SK-N-SH (cell line): ENCODE measurements at regions not wholly inside any gene's neighbourhood (a gene's known extent, or its start where the extent isn't known, plus 50 kb on each side); places are given as distances from the start of the nearest gene placed in this dataset.

ENCODE experiments used
- CTCF ChIA-PET: fragments of 300-600, 350-600 bp; formaldehyde crosslinking; extraction: SDS; loops from one replicate; lab custom pipeline; 2021; lab: Yijun Ruan, JAX
- POLR2A ChIA-PET: fragments of 350-600 bp; sonication (Branson Sonifier 250); formaldehyde crosslinking; extraction: SDS; loops from one replicate; lab custom pipeline; 2020; ENCODE audit warnings: antibody characterized with exemption, inconsistent platforms; lab: Yijun Ruan, JAX
- DNase-seq: peaks from one replicate; pipeline ENCODE4 v3.0.0; 2012
- H2AFZ ChIP-seq: fragments of 200-600 bp; sonication (generic); 2 replicates; pipeline ENCODE4 v1.8.1; 2016; ENCODE audit warnings: antibody characterized with exemption, mild to moderate bottlenecking, low read depth
- H3F3A ChIP-seq: fragments of 200-600 bp; sonication (generic); replicated peaks from 2 replicates; pipeline ENCODE3; 2016; ENCODE audit warnings: antibody characterized with exemption, mild to moderate bottlenecking; ENCODE audit not compliant: insufficient read depth
- H3K27ac ChIP-seq, 2 experiments: fragments of 200-500 bp in 1 of 2; fragments of 200-600 bp in 1 of 2; sonication (Bioruptor generic) in 1 of 2; sonication (generic), shearing (Covaris generic) in 1 of 2; 2 replicates each; pipeline versions ENCODE4 v1.5.1 to v1.6.1; 2014 to 2016; ENCODE audit warnings: low read depth in 2 of 2, inconsistent platforms in 1 of 2, low read length in 1 of 2, mild to moderate bottlenecking in 1 of 2, mixed read lengths in 1 of 2
- H3K27me3 ChIP-seq: fragments of 200-600 bp; sonication (generic), shearing (Covaris generic); 2 replicates; pipeline ENCODE4 v1.6.1; 2016; ENCODE audit warnings: mixed run types; ENCODE audit not compliant: insufficient read depth
- H3K36me3 ChIP-seq, 2 experiments: fragments of 200-500 bp in 1 of 2; fragments of 200-600 bp in 1 of 2; sonication (Bioruptor generic) in 1 of 2; sonication (generic) in 1 of 2; replicated peaks in 1 of 2; 2 replicates each; pipeline versions ENCODE3 to v1.5.1; 2014 to 2016; ENCODE audit warnings: low read length in 1 of 2, mild to moderate bottlenecking in 1 of 2; ENCODE audit not compliant: insufficient read depth in 2 of 2, control insufficient read depth in 1 of 2
- H3K4me1 ChIP-seq, 2 experiments: fragments of 200-500 bp in 1 of 2; fragments of 200-600 bp in 1 of 2; sonication (Bioruptor generic) in 1 of 2; sonication (generic), shearing (Covaris generic) in 1 of 2; 2 replicates each; pipeline versions ENCODE4 v1.5.1 to v1.6.1; 2014 to 2016; ENCODE audit warnings: low read depth in 1 of 2, low read length in 1 of 2, mixed run types in 1 of 2; ENCODE audit not compliant: insufficient read depth in 2 of 2, control insufficient read depth in 1 of 2
- H3K4me2 ChIP-seq: fragments of 200-600 bp; sonication (generic), shearing (Covaris generic); 2 replicates; pipeline ENCODE4 v1.6.1; 2017; ENCODE audit warnings: mixed run types
- H3K4me3 ChIP-seq, 2 experiments: fragments of 200-500 bp in 1 of 2; fragments of 200-600 bp in 1 of 2; sonication (Bioruptor generic) in 1 of 2; sonication (generic), shearing (Covaris generic) in 1 of 2; 2 replicates each; pipeline versions ENCODE4 v1.5.1 to v1.8.1; 2014 to 2016; ENCODE audit warnings: low read depth in 2 of 2, inconsistent platforms in 1 of 2, low read length in 1 of 2, mild to moderate bottlenecking in 1 of 2, mixed read lengths in 1 of 2, moderate library complexity in 1 of 2
- H3K79me2 ChIP-seq: fragments of 200-600 bp; sonication (generic); 2 replicates; pipeline ENCODE4 v1.8.1; 2017; ENCODE audit warnings: mild to moderate bottlenecking; ENCODE audit not compliant: insufficient read depth
- H3K9ac ChIP-seq: fragments of 200-600 bp; sonication (generic); 2 replicates; pipeline ENCODE4 v1.6.1; 2017; ENCODE audit warnings: mixed run types
- H3K9me2 ChIP-seq: fragments of 200-600 bp; sonication (generic); 2 replicates; pipeline ENCODE4 v1.6.1; 2017; ENCODE audit warnings: mixed run types
- H3K9me3 ChIP-seq: fragments of 200-600 bp; sonication (generic); 2 replicates; pipeline ENCODE4 v1.6.1; 2017; ENCODE audit warnings: mixed run types, mild to moderate bottlenecking, moderate library complexity
- H4K20me1 ChIP-seq: fragments of 200-600 bp; sonication (generic); 2 replicates; pipeline ENCODE4 v1.6.1; 2017; ENCODE audit warnings: mild to moderate bottlenecking, mixed run types; ENCODE audit not compliant: insufficient read depth
- CHD2 ChIP-seq: fragments of 150-350 bp; IDR thresholded peaks from 2 replicates; pipeline ENCODE4 v1.6.1; 2018; ENCODE audit warnings: low read length; ENCODE audit not compliant: partially characterized antibody
- ELF1 ChIP-seq: IDR thresholded peaks from 2 replicates; pipeline ENCODE4 v1.4.0; 2012
- EP300 ChIP-seq, 2 experiments: IDR thresholded peaks; 2 replicates each; pipeline versions ENCODE4 v1.4.0 to v1.6.1; 2012; ENCODE audit warnings: borderline replicate concordance in 1 of 2, low read depth in 1 of 2, low read length in 1 of 2
- EZH2phosphoT487 ChIP-seq: fragments of 200-600 bp; sonication (generic); IDR thresholded peaks from 2 replicates; pipeline ENCODE4 v1.6.1; 2017; ENCODE audit warnings: low read depth, mixed run types, mild to moderate bottlenecking, antibody characterized with exemption, moderate library complexity, borderline replicate concordance
- GABPA ChIP-seq: IDR thresholded peaks from 2 replicates; pipeline ENCODE4 v1.4.0; 2012; ENCODE audit warnings: low read depth, mild to moderate bottlenecking
- JUND ChIP-seq: IDR thresholded peaks from 2 replicates; pipeline ENCODE4 v1.4.0; 2012
- NFIC ChIP-seq: IDR thresholded peaks from 2 replicates; pipeline ENCODE4 v1.4.0; 2012; ENCODE audit warnings: borderline replicate concordance
- NRF1 ChIP-seq: IDR thresholded peaks from 2 replicates; pipeline ENCODE4 v1.6.1; 2012; ENCODE audit warnings: low read depth, mild to moderate bottlenecking, low read length
- RCOR1 ChIP-seq: fragments of 150-350 bp; IDR thresholded peaks from 2 replicates; pipeline ENCODE4 v1.6.1; 2017; ENCODE audit warnings: antibody characterized with exemption, low read length
- RXRA ChIP-seq: IDR thresholded peaks from 2 replicates; pipeline ENCODE4 v1.4.0; 2012; ENCODE audit warnings: low read depth, mild to moderate bottlenecking, borderline replicate concordance
- SMC3 ChIP-seq: IDR thresholded peaks from 2 replicates; pipeline ENCODE4 v1.6.1; 2012; ENCODE audit warnings: low read depth, low read length, improper control_type of control experiment
- TAF1 ChIP-seq: IDR thresholded peaks from 2 replicates; pipeline ENCODE4 v1.6.1; 2012; ENCODE audit warnings: low read depth, mild to moderate bottlenecking, low read length, moderate library complexity, borderline replicate concordance
- TCF12 ChIP-seq: IDR thresholded peaks from 2 replicates; pipeline ENCODE4 v1.4.0; 2012
- WGBS: methylation state at CpG from one replicate; pipeline ENCODE4 v1.1.6; 2017; ENCODE audit warnings: low lambda C conversion rate; 5-methylcytosine and 5-hydroxymethylcytosine counted together
- TF ChIP-seq, protein P1 (sequence below): IDR thresholded peaks from 2 replicates; pipeline ENCODE4; 2012
- TF ChIP-seq, protein P2 (sequence below): fragments of 200-600 bp; sonication (generic); IDR thresholded peaks from 2 replicates; pipeline ENCODE4 v1.6.1; 2017; ENCODE audit warnings: antibody characterized with exemption, mild to moderate bottlenecking, moderate library complexity
- TF ChIP-seq, protein P3 (sequence below): fragments of 150-350 bp; IDR thresholded peaks from 2 replicates; pipeline ENCODE4 v1.6.1; 2016; ENCODE audit warnings: mild to moderate bottlenecking, low read depth, low read length

DNA sequence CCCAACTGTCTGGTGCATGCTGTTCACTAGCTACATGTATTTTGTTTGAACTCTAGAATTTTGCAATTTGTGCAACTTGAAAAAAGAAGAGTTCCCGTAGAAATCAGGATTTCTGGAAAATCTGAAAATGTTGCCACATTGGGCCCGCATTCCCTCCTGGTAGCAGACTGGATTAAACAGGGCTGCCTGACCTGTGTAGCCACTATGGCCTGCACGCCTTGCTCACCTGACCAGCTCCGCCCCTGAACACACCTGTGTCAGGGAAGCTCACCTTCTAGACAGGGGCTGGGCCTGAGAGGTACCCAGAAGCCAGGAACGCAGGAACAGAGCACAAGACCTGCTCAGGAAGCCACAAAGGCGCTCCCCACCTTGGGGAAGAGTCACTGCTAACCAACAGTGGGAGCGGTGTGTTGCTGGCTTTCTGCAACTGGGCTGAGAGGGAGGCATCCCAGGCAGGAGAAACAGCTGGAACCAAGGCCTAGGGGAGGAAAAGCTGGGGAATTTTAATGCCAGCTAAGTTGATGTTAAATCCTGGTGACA is 106.5 kb downstream of the UQCRFS1 start:
- H3K9me2 ChIP-seq, result no peaks in the 10 kb centered on the region
- WGBS, result 8% methylated on average over 6 of the region's 7 CpGs
- CTCF ChIA-PET, result no interaction called here

DNA sequence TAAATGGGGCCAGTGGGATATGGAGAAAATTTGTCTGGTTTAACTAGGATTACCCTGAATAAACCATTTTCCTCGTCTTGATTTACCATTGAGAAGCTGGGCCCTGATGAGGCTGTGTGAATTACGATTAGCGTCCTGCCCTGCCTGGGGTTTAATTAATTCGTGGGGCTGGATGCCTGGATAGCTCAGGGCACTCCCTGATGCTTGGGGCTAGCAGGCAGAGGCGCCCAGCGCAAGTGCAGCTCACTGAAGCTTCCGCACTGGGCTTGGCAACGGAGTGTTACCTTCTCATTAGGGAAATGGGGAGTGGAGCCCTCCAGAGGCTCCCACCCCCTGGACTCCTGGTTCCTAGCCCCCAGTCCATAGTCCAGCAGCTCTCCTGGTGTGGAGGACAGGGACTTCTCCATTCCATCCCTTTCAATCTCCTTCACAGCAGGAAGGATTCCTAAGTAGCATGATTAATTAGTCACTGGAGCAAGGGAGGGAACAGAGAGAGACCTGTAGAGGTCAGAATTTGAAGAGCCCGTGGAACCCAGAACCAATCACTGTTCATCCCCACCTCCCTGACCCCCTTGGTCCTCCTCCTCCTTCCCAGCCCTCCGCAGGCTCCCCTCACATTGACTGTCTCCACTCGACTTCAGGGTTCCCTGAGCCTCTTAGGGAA is 107.2 kb downstream of the UQCRFS1 start:
- no peaks in the 10 kb centered on the region for H4K20me1 ChIP-seq

More for the DNA sequence above, 106.5 kb downstream of the UQCRFS1 start:
- peaks cover 3% of the 10 kb centered on the region; the same call in 1 of the 2 replicates for H3K27me3 ChIP-seq
- no peaks in the 10 kb centered on the region for H3K79me2 ChIP-seq
- H3F3A ChIP-seq, result no peaks in the 10 kb centered on the region
- H3K4me1 ChIP-seq, result no peaks in the 10 kb centered on the region
- H3K4me3 ChIP-seq, result no peak overlapping the region
- DNase-seq, result no peak
- no peaks in the 10 kb centered on the region for H3K9me3 ChIP-seq
- no peak overlapping the region for H3K9ac ChIP-seq
- no peak overlapping the region for H3K4me2 ChIP-seq
- TF ChIP-seq RCOR1 (no peak), JUND (no peak), CHD2 (no peak), NFIC (no peak), NRF1 (no peak)
- no peak overlapping the region for H3K27ac ChIP-seq
- no peaks in the 10 kb centered on the region for H3K36me3 ChIP-seq
- H2AFZ ChIP-seq, result no peak overlapping the region
- no peaks in the 10 kb centered on the region for H4K20me1 ChIP-seq
- POLR2A ChIA-PET, result no interaction called here

More for the DNA sequence above, 107.2 kb downstream of the UQCRFS1 start:
- TF ChIP-seq, protein P1, sequence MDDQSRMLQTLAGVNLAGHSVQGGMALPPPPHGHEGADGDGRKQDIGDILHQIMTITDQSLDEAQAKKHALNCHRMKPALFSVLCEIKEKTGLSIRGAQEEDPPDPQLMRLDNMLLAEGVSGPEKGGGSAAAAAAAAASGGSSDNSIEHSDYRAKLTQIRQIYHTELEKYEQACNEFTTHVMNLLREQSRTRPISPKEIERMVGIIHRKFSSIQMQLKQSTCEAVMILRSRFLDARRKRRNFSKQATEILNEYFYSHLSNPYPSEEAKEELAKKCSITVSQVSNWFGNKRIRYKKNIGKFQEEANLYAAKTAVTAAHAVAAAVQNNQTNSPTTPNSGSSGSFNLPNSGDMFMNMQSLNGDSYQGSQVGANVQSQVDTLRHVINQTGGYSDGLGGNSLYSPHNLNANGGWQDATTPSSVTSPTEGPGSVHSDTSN, result no peak
- TF ChIP-seq RXRA (no peak), EZH2phosphoT487 (no peak), JUND (no peak), TCF12 (no peak), EP300 (IDR thresholded peaks at IDR 0.05; ENCODE audit: borderline replicate concordance in 1 of 2, low read depth in 1 of 2, low read length in 1 of 2) (no peak), GABPA (no peak), ELF1 (no peak), SMC3 (no peak), TAF1 (no peak), NFIC (no peak)
- TF ChIP-seq, protein P2, sequence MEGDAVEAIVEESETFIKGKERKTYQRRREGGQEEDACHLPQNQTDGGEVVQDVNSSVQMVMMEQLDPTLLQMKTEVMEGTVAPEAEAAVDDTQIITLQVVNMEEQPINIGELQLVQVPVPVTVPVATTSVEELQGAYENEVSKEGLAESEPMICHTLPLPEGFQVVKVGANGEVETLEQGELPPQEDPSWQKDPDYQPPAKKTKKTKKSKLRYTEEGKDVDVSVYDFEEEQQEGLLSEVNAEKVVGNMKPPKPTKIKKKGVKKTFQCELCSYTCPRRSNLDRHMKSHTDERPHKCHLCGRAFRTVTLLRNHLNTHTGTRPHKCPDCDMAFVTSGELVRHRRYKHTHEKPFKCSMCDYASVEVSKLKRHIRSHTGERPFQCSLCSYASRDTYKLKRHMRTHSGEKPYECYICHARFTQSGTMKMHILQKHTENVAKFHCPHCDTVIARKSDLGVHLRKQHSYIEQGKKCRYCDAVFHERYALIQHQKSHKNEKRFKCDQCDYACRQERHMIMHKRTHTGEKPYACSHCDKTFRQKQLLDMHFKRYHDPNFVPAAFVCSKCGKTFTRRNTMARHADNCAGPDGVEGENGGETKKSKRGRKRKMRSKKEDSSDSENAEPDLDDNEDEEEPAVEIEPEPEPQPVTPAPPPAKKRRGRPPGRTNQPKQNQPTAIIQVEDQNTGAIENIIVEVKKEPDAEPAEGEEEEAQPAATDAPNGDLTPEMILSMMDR, result no peak
- TF ChIP-seq, protein P3, sequence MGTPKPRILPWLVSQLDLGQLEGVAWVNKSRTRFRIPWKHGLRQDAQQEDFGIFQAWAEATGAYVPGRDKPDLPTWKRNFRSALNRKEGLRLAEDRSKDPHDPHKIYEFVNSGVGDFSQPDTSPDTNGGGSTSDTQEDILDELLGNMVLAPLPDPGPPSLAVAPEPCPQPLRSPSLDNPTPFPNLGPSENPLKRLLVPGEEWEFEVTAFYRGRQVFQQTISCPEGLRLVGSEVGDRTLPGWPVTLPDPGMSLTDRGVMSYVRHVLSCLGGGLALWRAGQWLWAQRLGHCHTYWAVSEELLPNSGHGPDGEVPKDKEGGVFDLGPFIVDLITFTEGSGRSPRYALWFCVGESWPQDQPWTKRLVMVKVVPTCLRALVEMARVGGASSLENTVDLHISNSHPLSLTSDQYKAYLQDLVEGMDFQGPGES, result no peak
- CTCF ChIA-PET, result no interaction called here
- H3F3A ChIP-seq, result no peaks in the 10 kb centered on the region
- POLR2A ChIA-PET, result no interaction called here
- no peaks in the 10 kb centered on the region for H3K79me2 ChIP-seq
- H3K36me3 ChIP-seq, result no peaks in the 10 kb centered on the region
- no peaks in the 10 kb centered on the region for H3K9me3 ChIP-seq
- WGBS, result 0% methylated on average over 6 of the region's 11 CpGs
- no peak overlapping the region for H3K4me2 ChIP-seq
- H3K9ac ChIP-seq, result no peak overlapping the region
- H3K4me3 ChIP-seq, result no peak overlapping the region
- H3K27me3 ChIP-seq, result peaks cover 3% of the 10 kb centered on the region; the same call in 1 of the 2 replicates
- DNase-seq, result no peak
- H3K9me2 ChIP-seq, result no peaks in the 10 kb centered on the region
- no peak overlapping the region for H3K27ac ChIP-seq
- no peak overlapping the region for H2AFZ ChIP-seq
- H3K4me1 ChIP-seq, result no peaks in the 10 kb centered on the region
